ENCODE measurements at regions not wholly inside any gene's neighbourhood (a gene's known extent, or its start where the extent isn't known, plus 50 kb on each side); places are given as distances from the start of the nearest gene placed in this dataset.

DNA sequence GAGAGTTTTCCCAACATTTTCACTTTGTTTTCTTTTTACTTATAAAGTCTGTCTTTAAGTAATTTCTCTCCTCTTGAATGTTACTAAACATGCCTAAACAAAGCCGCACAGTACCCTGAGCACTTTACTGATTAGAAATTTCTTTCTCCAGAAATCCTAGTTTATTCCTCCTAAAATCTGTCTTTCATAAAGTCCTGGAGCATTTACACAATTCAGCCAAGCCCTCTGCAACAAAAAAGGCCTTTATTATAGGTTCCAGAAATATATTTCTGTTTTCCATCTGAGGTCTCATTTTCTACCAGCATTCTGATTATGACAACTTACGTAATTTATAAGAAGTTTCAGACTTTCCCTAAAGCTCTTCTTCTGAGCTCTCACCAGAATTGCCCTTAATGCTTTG, 549.5 kb upstream of the OLFM3 start:
- no TSS peak for BruUV-seq (replicated peaks)
- no peak overlapping the region for H3K4me3 Mint-ChIP-seq (ENCODE audit: low read depth, unreplicated experiment)
- TF ChIP-seq, protein P1, sequence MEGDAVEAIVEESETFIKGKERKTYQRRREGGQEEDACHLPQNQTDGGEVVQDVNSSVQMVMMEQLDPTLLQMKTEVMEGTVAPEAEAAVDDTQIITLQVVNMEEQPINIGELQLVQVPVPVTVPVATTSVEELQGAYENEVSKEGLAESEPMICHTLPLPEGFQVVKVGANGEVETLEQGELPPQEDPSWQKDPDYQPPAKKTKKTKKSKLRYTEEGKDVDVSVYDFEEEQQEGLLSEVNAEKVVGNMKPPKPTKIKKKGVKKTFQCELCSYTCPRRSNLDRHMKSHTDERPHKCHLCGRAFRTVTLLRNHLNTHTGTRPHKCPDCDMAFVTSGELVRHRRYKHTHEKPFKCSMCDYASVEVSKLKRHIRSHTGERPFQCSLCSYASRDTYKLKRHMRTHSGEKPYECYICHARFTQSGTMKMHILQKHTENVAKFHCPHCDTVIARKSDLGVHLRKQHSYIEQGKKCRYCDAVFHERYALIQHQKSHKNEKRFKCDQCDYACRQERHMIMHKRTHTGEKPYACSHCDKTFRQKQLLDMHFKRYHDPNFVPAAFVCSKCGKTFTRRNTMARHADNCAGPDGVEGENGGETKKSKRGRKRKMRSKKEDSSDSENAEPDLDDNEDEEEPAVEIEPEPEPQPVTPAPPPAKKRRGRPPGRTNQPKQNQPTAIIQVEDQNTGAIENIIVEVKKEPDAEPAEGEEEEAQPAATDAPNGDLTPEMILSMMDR (IDR thresholded peaks at IDR 0.05; ENCODE audit: unreplicated experiment): no peak
- no peaks in the 10 kb centered on the region for H3K27me3 Mint-ChIP-seq (ENCODE audit: unreplicated experiment)
- H3K9me3 Mint-ChIP-seq (ENCODE audit: low read depth, unreplicated experiment): peaks cover 5% of the 10 kb centered on the region
- H3K27ac Mint-ChIP-seq (ENCODE audit: unreplicated experiment): no peak overlapping the region
- intact Hi-C loops (cut with micrococcal nuclease; ENCODE audit: unreplicated experiment): no loop called here
- H3K4me1 Mint-ChIP-seq (ENCODE audit: low read depth, unreplicated experiment): no peaks in the 10 kb centered on the region
- CTCF ChIA-PET: no interaction called here
- no peaks in the 10 kb centered on the region for H3K36me3 Mint-ChIP-seq (ENCODE audit: insufficient read depth, unreplicated experiment)
- no peak for DNase-seq

DNA sequence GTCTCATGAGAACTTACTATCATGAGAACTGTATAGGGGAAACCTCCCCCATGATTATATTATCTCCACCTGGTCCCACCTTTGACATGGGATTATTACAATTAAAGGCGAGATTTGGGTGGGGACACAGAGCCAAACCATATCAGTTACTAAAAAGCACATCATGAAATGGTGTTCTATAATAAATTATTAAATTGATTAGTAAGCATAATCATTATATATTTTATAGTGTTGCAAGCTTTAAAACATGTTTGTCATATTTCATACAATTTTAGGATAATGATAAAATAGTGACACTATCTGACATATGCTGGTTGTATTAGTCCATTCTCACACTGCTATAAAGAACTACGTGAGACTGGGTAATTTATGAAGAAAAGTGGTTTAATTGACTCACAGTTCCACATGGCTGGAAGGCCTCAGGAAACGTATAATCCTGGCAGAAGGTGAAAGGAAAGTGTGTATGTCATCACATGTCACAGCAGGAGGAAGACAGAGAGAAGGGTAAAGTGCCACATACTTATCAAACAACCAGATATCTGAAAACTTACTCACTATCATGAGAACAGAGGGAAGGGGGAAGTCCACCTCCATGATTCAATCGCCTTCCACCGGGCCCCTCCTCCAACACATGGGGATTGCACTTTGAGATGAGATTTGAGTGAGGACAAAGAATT, 539.2 kb upstream of the OLFM3 start:
- H3K4me1 Mint-ChIP-seq (ENCODE audit: low read depth, unreplicated experiment): no peaks in the 10 kb centered on the region
- intact Hi-C loops (cut with micrococcal nuclease; ENCODE audit: unreplicated experiment): no loop called here
- H3K9me3 Mint-ChIP-seq (ENCODE audit: low read depth, unreplicated experiment): peaks cover 3% of the 10 kb centered on the region
- CTCF ChIA-PET: no interaction called here
- no peaks in the 10 kb centered on the region for H3K36me3 Mint-ChIP-seq (ENCODE audit: insufficient read depth, unreplicated experiment)
- no peaks in the 10 kb centered on the region for H3K27me3 Mint-ChIP-seq (ENCODE audit: unreplicated experiment)
- no peak overlapping the region for H3K27ac Mint-ChIP-seq (ENCODE audit: unreplicated experiment)
- no peak for DNase-seq
- TF ChIP-seq, protein P1 (IDR thresholded peaks at IDR 0.05; ENCODE audit: unreplicated experiment): no peak
- BruUV-seq (replicated peaks): no TSS peak
- no peak overlapping the region for H3K4me3 Mint-ChIP-seq (ENCODE audit: low read depth, unreplicated experiment)

DNA sequence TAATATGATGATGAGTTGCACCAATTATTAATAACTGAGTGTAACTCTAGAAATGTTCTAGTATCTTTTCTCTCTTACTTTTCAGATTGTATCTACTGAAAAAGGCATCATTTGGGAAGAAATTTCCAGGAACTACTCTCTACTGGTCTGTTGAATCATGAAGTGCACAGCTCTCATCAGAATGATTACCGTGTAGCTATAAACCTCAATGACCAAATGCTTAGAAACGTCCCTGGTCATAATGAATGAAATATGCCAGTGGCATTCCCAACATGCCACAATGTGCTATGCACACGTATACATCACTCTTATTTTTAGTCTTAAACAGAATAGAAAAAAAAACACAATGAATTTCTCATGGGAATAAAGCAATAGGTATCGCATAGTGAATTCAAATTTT, 534.3 kb upstream of the OLFM3 start:
- Mint-ChIP-seq H3K27ac (ENCODE audit: unreplicated experiment) (no peak overlapping the region), H3K4me1 (ENCODE audit: low read depth, unreplicated experiment) (no peaks in the 10 kb centered on the region), H3K36me3 (ENCODE audit: insufficient read depth, unreplicated experiment) (no peaks in the 10 kb centered on the region), H3K9me3 (ENCODE audit: low read depth, unreplicated experiment) (peaks cover 7% of the 10 kb centered on the region), H3K27me3 (ENCODE audit: unreplicated experiment) (no peaks in the 10 kb centered on the region), H3K4me3 (ENCODE audit: low read depth, unreplicated experiment) (no peak overlapping the region)
- DNase-seq: no peak
- intact Hi-C loops (cut with micrococcal nuclease; ENCODE audit: unreplicated experiment): no loop called here
- TF ChIP-seq, protein P1 (IDR thresholded peaks at IDR 0.05; ENCODE audit: unreplicated experiment): no peak
- no TSS peak for BruUV-seq (replicated peaks)
- CTCF ChIA-PET: no interaction called here

DNA sequence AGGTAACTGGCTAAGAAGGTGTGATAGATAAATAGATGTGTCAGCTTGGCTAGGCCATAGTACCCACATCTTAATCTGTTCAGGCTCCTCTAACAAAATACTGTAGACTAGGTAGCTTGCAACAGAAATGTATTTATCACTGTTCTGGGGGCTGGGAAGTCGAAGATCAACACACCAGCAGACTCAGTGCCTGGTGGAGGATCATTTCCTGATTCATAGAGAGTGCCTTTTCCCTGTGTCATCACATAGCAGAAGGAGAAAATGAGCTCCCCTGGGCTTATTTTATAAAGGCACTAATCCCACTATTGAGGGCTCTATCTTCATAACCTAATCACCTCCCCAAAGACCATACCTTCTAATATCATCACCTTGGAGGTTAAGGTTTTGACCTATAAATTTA, 532.7 kb upstream of the OLFM3 start:
- no peaks in the 10 kb centered on the region for H3K4me1 Mint-ChIP-seq (ENCODE audit: low read depth, unreplicated experiment)
- H3K4me3 Mint-ChIP-seq (ENCODE audit: low read depth, unreplicated experiment): no peak overlapping the region
- no peak for DNase-seq
- intact Hi-C loops (cut with micrococcal nuclease; ENCODE audit: unreplicated experiment): no loop called here
- no peaks in the 10 kb centered on the region for H3K36me3 Mint-ChIP-seq (ENCODE audit: insufficient read depth, unreplicated experiment)
- peaks cover 7% of the 10 kb centered on the region for H3K9me3 Mint-ChIP-seq (ENCODE audit: low read depth, unreplicated experiment)
- TF ChIP-seq, protein P1 (IDR thresholded peaks at IDR 0.05; ENCODE audit: unreplicated experiment): no peak
- no peak overlapping the region for H3K27ac Mint-ChIP-seq (ENCODE audit: unreplicated experiment)
- no peaks in the 10 kb centered on the region for H3K27me3 Mint-ChIP-seq (ENCODE audit: unreplicated experiment)
- no TSS peak for BruUV-seq (replicated peaks)
- CTCF ChIA-PET: no interaction called here
